K562 (cell line): ENCODE measurements at regions not wholly inside any gene's neighbourhood (a gene's known extent, or its start where the extent isn't known, plus 50 kb on each side); places are given as distances from the start of the nearest gene placed in this dataset.
A peak's percentile ranks its signal among the peaks of the same experiment; 100 is the strongest.

Experiments
- ATF7 ChIP-seq: fragments of 450-650 bp; IDR thresholded peaks from 2 replicates; pipeline ENCODE4 v1.7.1; 2014; ENCODE audit warnings: mild to moderate bottlenecking, moderate library complexity
- BRCA1 ChIP-seq, 2 experiments: fragments of 450-650 bp in 1 of 2; sonication (generic) in 1 of 2; formaldehyde crosslinking in 1 of 2; IDR thresholded peaks; 2 replicates each; pipeline versions ENCODE4 v1.5.0 to v1.6.1; 2017 to 2020; ENCODE audit warnings: mild to moderate bottlenecking in 1 of 2, missing genetic modification reagents in 1 of 2
- DMBX1 ChIP-seq: fragments of 250-450 bp; sonication (Bioruptor Pico); IDR thresholded peaks from 2 replicates; pipeline ENCODE4 v1.8.0; 2022; ENCODE audit warnings: inconsistent platforms, mild to moderate bottlenecking, moderate library complexity, borderline replicate concordance
- HMGXB4 ChIP-seq: sonication (generic); formaldehyde crosslinking; IDR thresholded peaks from 2 replicates; pipeline ENCODE4 v1.8.1; 2023; ENCODE audit warnings: mild to moderate bottlenecking, missing genetic modification reagents
- IRF2 ChIP-seq: sonication (generic); formaldehyde crosslinking; IDR thresholded peaks from 2 replicates; pipeline ENCODE4 v1.8.1; 2022; ENCODE audit warnings: mild to moderate bottlenecking, missing genetic modification reagents
- KAT8 ChIP-seq: fragments of 450-650 bp; IDR thresholded peaks from 2 replicates; pipeline ENCODE4 v1.6.1; 2016; ENCODE audit warnings: low read depth, mild to moderate bottlenecking
- NFIX ChIP-seq: fragments of 250-450 bp; sonication (Bioruptor Pico); IDR thresholded peaks from 2 replicates; pipeline ENCODE4 v1.4.0; 2020; ENCODE audit warnings: low read depth, mild to moderate bottlenecking, moderate library complexity
- NR2C1 ChIP-seq, 2 experiments: fragments of 450-650 bp; IDR thresholded peaks; 2 replicates each; pipeline ENCODE4 v1.6.1; 2017; ENCODE audit warnings: mild to moderate bottlenecking in 2 of 2, antibody characterized with exemption in 1 of 2, inconsistent platforms in 1 of 2, missing compliant biosample characterization in 1 of 2, missing genetic modification characterization in 1 of 2
- NR2C2 ChIP-seq, 2 experiments: fragments of 200-800 bp in 1 of 2; sonication (Bioruptor generic) in 1 of 2; sonication (generic) in 1 of 2; formaldehyde crosslinking in 1 of 2; IDR thresholded peaks; 2 replicates each; pipeline versions ENCODE4 v1.6.1 to v1.8.0; 2016 to 2022; ENCODE audit warnings: mild to moderate bottlenecking in 1 of 2, missing compliant biosample characterization in 1 of 2, missing genetic modification characterization in 1 of 2, missing genetic modification reagents in 1 of 2
- PHB2 ChIP-seq: fragments of 450-650 bp; IDR thresholded peaks from 2 replicates; pipeline ENCODE4 v1.6.1; 2017; ENCODE audit warnings: low read depth
- POLR2AphosphoS2 ChIP-seq: IDR thresholded peaks from 2 replicates; pipeline ENCODE4 v1.6.1; 2012; ENCODE audit warnings: low read length, improper control_type of control experiment
- POLR2H ChIP-seq: IDR thresholded peaks from 2 replicates; pipeline ENCODE4 v1.6.1; 2016; ENCODE audit warnings: missing genetic modification characterization, low read depth, mild to moderate bottlenecking, control low read depth, missing compliant biosample characterization, moderate library complexity
- SMAD1 ChIP-seq: fragments of 150-350 bp; IDR thresholded peaks from 2 replicates; pipeline ENCODE4 v1.6.1; 2014; ENCODE audit warnings: low read length, low read depth; ENCODE audit not compliant: partially characterized antibody
- SRSF7 ChIP-seq: fragments of 200-400 bp; formaldehyde crosslinking; optimal IDR thresholded peaks from 2 replicates; pipeline ENCODE3; 2017; ENCODE audit warnings: mild to moderate bottlenecking, low read depth, low read length
- USF1 ChIP-seq: sonication (generic); formaldehyde crosslinking; IDR thresholded peaks from 2 replicates; pipeline ENCODE4 v1.9.0; 2022; ENCODE audit warnings: mild to moderate bottlenecking, missing genetic modification reagents
- ZBTB5 ChIP-seq: fragments of 450-650 bp; IDR thresholded peaks from 2 replicates; pipeline ENCODE4 v1.6.1; 2017; ENCODE audit warnings: antibody characterized with exemption
- ZNF12 ChIP-seq: sonication (generic); formaldehyde crosslinking; IDR thresholded peaks from 2 replicates; pipeline ENCODE4 v1.4.0; 2020; ENCODE audit warnings: mild to moderate bottlenecking, missing genetic modification reagents
- TF ChIP-seq, protein P1 (sequence below): sonication (generic); formaldehyde crosslinking; IDR thresholded peaks from 2 replicates; pipeline ENCODE4 v1.8.0; 2023; ENCODE audit warnings: missing genetic modification reagents, mild to moderate bottlenecking, borderline replicate concordance

- TF ChIP-seq USF1 (CRISPR knock-in tag): no peak
- peak; percentile 55; the same call in 1 of the 2 replicates for TF ChIP-seq POLR2H (tag)
- TF ChIP-seq, protein P1, sequence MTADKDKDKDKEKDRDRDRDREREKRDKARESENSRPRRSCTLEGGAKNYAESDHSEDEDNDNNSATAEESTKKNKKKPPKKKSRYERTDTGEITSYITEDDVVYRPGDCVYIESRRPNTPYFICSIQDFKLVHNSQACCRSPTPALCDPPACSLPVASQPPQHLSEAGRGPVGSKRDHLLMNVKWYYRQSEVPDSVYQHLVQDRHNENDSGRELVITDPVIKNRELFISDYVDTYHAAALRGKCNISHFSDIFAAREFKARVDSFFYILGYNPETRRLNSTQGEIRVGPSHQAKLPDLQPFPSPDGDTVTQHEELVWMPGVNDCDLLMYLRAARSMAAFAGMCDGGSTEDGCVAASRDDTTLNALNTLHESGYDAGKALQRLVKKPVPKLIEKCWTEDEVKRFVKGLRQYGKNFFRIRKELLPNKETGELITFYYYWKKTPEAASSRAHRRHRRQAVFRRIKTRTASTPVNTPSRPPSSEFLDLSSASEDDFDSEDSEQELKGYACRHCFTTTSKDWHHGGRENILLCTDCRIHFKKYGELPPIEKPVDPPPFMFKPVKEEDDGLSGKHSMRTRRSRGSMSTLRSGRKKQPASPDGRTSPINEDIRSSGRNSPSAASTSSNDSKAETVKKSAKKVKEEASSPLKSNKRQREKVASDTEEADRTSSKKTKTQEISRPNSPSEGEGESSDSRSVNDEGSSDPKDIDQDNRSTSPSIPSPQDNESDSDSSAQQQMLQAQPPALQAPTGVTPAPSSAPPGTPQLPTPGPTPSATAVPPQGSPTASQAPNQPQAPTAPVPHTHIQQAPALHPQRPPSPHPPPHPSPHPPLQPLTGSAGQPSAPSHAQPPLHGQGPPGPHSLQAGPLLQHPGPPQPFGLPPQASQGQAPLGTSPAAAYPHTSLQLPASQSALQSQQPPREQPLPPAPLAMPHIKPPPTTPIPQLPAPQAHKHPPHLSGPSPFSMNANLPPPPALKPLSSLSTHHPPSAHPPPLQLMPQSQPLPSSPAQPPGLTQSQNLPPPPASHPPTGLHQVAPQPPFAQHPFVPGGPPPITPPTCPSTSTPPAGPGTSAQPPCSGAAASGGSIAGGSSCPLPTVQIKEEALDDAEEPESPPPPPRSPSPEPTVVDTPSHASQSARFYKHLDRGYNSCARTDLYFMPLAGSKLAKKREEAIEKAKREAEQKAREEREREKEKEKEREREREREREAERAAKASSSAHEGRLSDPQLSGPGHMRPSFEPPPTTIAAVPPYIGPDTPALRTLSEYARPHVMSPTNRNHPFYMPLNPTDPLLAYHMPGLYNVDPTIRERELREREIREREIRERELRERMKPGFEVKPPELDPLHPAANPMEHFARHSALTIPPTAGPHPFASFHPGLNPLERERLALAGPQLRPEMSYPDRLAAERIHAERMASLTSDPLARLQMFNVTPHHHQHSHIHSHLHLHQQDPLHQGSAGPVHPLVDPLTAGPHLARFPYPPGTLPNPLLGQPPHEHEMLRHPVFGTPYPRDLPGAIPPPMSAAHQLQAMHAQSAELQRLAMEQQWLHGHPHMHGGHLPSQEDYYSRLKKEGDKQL (CRISPR knock-in tag): peak; percentile 55; the same call in 1 of the 2 replicates
- TF ChIP-seq PHB2: 0 out of 2 replicates have a peak, but pooled peaks have one; percentile 51
- TF ChIP-seq KAT8: no peak
- TF ChIP-seq BRCA1 (IDR thresholded peaks at IDR 0.05): no peak
- no peak for TF ChIP-seq BRCA1 (CRISPR knock-in tag; IDR thresholded peaks at IDR 0.05)
- TF ChIP-seq ATF7: peak; percentile 80
- TF ChIP-seq HMGXB4 (CRISPR knock-in tag): 0 out of 2 replicates have a peak, but pooled peaks have one; percentile 61
- peak; percentile 60 for TF ChIP-seq ZBTB5
- TF ChIP-seq ZNF12 (CRISPR knock-in tag): peak; percentile 71; the same call in 1 of the 2 replicates
- TF ChIP-seq NFIX (CRISPR knock-in tag): no peak
- TF ChIP-seq SMAD1: no peak
- peak; percentile 85 for TF ChIP-seq POLR2AphosphoS2
- TF ChIP-seq DMBX1 (CRISPR knock-in tag): no peak; the same call in 1 of the 2 replicates
- TF ChIP-seq SRSF7: no peak
- TF ChIP-seq NR2C2 (CRISPR knock-in tag; IDR thresholded peaks at IDR 0.05): no peak
- TF ChIP-seq NR2C2 (tag; IDR thresholded peaks at IDR 0.05): no peak
- no peak for TF ChIP-seq NR2C1 (IDR thresholded peaks at IDR 0.05)
- no peak for TF ChIP-seq NR2C1 (tag; IDR thresholded peaks at IDR 0.05)
- no peak for TF ChIP-seq IRF2 (CRISPR knock-in tag)
Measured at GRCh38 chr6:26195376-26195923, 108.2 kb downstream of the HFE start (continued).
